Gastroesophageal sphincter (tissue), 4 donors: ENCODE measurements at regions not wholly inside any gene's neighbourhood (a gene's known extent, or its start where the extent isn't known, plus 50 kb on each side); places are given as distances from the start of the nearest gene placed in this dataset.

Experiments
- ATAC-seq: fragments of 150-250 bp; one replicate; pipeline ENCODE4 v1.9.1; 2016; ENCODE audit warnings: mild to moderate bottlenecking, moderate library complexity
- H3K27ac ChIP-seq, 4 donors: fragments of 200-600 bp; sonication (generic) in 3 of 4; 1 replicate in 3 of 4; 2 replicates in 1 of 4; pipeline ENCODE4 v1.5.1; 2016 to 2019
- H3K27me3 ChIP-seq: fragments of 200-600 bp; sonication (generic); one replicate; pipeline ENCODE4 v1.5.1; 2019
- H3K36me3 ChIP-seq, 2 donors: fragments of 200-600 bp; sonication (generic); one replicate each; pipeline ENCODE4 v1.5.1; 2019; ENCODE audit warnings: control low read depth in 1 of 2
- H3K4me1 ChIP-seq, 3 donors: fragments of 200-600 bp; sonication (generic); 1 replicate in 2 of 3; 2 replicates in 1 of 3; pipeline ENCODE4 v1.5.1; 2016 to 2019; ENCODE audit warnings: control low read depth in 2 of 3
- H3K4me3 ChIP-seq, 2 donors: fragments of 200-600 bp; sonication (generic); one replicate each; pipeline ENCODE4 v1.5.1; 2019; ENCODE audit warnings: mild to moderate bottlenecking in 1 of 2, moderate library complexity in 1 of 2
- H3K9me3 ChIP-seq, 3 donors: fragments of 200-600 bp; sonication (generic); one replicate each; pipeline ENCODE4 v1.5.1; 2017 to 2019; ENCODE audit warnings: control low read depth in 2 of 3
- EP300 ChIP-seq: sonication (generic); formaldehyde crosslinking; IDR thresholded peaks from one replicate; pipeline ENCODE4 v1.6.1; 2017; ENCODE audit warnings: antibody characterized with exemption, mild to moderate bottlenecking
- POLR2A ChIP-seq, 2 donors: fragments of 450-650 bp; IDR thresholded peaks; one replicate each; pipeline ENCODE4 v1.6.1; 2017; ENCODE audit warnings: antibody characterized with exemption in 2 of 2, mild to moderate bottlenecking in 2 of 2, moderate library complexity in 1 of 2
- POLR2AphosphoS5 ChIP-seq: sonication (generic); formaldehyde crosslinking; IDR thresholded peaks from one replicate; pipeline ENCODE4 v1.6.1; 2017; ENCODE audit warnings: antibody characterized with exemption
- WGBS, 2 donors: methylation state at CpG; one replicate each; pipeline ENCODE4 v1.1.5; 2018; ENCODE audit warnings: low coverage in 1 of 2; 5-methylcytosine and 5-hydroxymethylcytosine counted together
- TF ChIP-seq, protein P1 (sequence below), 4 experiments: fragments of 200-600 bp in 2 of 4; fragments of 450-650 bp in 2 of 4; sonication (generic) in 1 of 4; IDR thresholded peaks; one replicate each; pipeline ENCODE4 v1.5.1; 2017 to 2019; ENCODE audit warnings: antibody characterized with exemption in 4 of 4, mild to moderate bottlenecking in 2 of 4, moderate library complexity in 2 of 4

GRCh38 chr4:108533876-108534275 is 86.5 kb upstream of the RPL34 start:
- H3K27ac ChIP-seq: no peak overlapping the region
- H3K9me3 ChIP-seq: no peaks in the 10 kb centered on the region
- no peaks in the 10 kb centered on the region for H3K36me3 ChIP-seq
- WGBS, 2 donors: 81 to 83% methylated on average over 2 of the region's 2 CpGs
- TF ChIP-seq, protein P1, sequence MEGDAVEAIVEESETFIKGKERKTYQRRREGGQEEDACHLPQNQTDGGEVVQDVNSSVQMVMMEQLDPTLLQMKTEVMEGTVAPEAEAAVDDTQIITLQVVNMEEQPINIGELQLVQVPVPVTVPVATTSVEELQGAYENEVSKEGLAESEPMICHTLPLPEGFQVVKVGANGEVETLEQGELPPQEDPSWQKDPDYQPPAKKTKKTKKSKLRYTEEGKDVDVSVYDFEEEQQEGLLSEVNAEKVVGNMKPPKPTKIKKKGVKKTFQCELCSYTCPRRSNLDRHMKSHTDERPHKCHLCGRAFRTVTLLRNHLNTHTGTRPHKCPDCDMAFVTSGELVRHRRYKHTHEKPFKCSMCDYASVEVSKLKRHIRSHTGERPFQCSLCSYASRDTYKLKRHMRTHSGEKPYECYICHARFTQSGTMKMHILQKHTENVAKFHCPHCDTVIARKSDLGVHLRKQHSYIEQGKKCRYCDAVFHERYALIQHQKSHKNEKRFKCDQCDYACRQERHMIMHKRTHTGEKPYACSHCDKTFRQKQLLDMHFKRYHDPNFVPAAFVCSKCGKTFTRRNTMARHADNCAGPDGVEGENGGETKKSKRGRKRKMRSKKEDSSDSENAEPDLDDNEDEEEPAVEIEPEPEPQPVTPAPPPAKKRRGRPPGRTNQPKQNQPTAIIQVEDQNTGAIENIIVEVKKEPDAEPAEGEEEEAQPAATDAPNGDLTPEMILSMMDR (IDR thresholded peaks at IDR 0.05): no peak
- TF ChIP-seq EP300 (no peak), POLR2AphosphoS5 (no peak), POLR2A (IDR thresholded peaks at IDR 0.05) (no peak)
- H3K27me3 ChIP-seq: no peaks in the 10 kb centered on the region
- ATAC-seq: no peak
- no peak overlapping the region for H3K4me3 ChIP-seq
- H3K4me1 ChIP-seq: no peaks in the 10 kb centered on the region

DNA sequence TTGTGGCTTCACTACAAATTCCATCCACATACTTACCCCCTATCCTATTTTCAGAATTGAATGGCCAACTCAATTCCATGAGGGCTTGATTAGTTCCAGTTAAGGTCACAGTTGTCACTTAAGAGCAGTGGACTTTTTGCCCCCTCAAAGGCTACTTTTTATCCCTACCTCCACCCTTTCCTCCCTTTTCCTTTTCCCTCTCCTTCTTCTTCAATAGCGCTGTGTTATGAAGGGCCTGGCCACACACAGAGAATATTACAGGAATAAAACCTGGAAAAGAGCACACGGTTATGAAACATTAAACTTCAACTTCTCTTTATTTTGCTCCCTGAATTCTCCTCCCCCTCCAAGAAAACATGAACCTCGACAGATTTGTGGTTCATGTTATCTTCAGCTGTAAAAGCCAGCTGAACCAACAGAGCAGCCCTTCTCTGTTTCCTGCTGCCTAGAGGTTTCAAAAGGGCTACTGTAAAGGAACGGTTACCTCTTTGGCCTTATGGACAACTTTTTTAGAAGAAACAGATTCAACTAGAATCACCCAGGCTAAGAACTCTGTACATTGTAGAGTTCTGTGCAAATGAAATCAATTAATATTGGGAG is 87.0 kb upstream of the RPL34 start:
- 40 to 52% methylated on average over 4 of the region's 4 CpGs for WGBS, 2 donors
- no peaks in the 10 kb centered on the region for H3K27me3 ChIP-seq
- no peaks in the 10 kb centered on the region for H3K36me3 ChIP-seq
- H3K27ac ChIP-seq: no peak overlapping the region
- H3K4me3 ChIP-seq: no peak overlapping the region
- TF ChIP-seq POLR2A (IDR thresholded peaks at IDR 0.05) (no peak), EP300 (no peak), POLR2AphosphoS5 (no peak)
- TF ChIP-seq, protein P1 (IDR thresholded peaks at IDR 0.05): no peak
- no peaks in the 10 kb centered on the region for H3K9me3 ChIP-seq
- no peaks in the 10 kb centered on the region for H3K4me1 ChIP-seq
- no peak for ATAC-seq

DNA sequence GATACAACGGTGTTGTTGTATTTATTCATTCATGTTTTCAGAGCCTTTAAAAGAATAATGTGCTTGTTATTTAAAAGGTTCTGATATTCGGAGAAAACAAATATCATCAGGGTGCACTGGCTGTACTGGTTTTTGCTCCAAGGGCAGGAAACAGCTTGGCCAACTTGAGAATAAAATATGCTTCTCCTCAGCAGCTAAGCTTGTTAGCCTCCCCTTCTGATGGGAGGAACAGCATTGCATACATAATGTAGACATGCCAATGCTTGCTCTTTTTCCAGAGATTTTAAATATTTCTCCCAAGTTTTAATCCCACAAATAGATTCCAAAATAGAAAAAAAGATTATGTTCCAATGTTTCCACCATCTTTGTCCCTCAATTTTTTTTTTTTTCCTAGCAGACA is 87.6 kb upstream of the RPL34 start:
- 56 to 75% methylated on average over 2 of the region's 2 CpGs for WGBS, 2 donors
- Histone ChIP-seq H3K9me3 (no peaks in the 10 kb centered on the region), H3K27me3 (no peaks in the 10 kb centered on the region), H3K27ac (no peak overlapping the region), H3K36me3 (no peaks in the 10 kb centered on the region), H3K4me3 (no peak overlapping the region), H3K4me1 (no peaks in the 10 kb centered on the region)
- TF ChIP-seq POLR2AphosphoS5 (no peak), POLR2A (IDR thresholded peaks at IDR 0.05) (no peak), EP300 (no peak)
- TF ChIP-seq, protein P1 (IDR thresholded peaks at IDR 0.05): no peak
- no peak for ATAC-seq

GRCh38 chr4:108532187-108532586 is 88.2 kb upstream of the RPL34 start:
- Histone ChIP-seq H3K4me3 (no peak overlapping the region), H3K27me3 (no peaks in the 10 kb centered on the region), H3K27ac (peak overlapping the region in 1 of 4 donors; percentile 4), H3K9me3 (no peaks in the 10 kb centered on the region), H3K36me3 (no peaks in the 10 kb centered on the region), H3K4me1 (no peaks in the 10 kb centered on the region)
- 57 to 81% methylated on average over 4 to 5 of the region's 5 CpGs for WGBS, 2 donors
- no peak for TF ChIP-seq EP300
- no peak for TF ChIP-seq POLR2AphosphoS5
- TF ChIP-seq, protein P1 (IDR thresholded peaks at IDR 0.05): no peak
- no peak for TF ChIP-seq POLR2A (IDR thresholded peaks at IDR 0.05)
- no peak for ATAC-seq

- Histone ChIP-seq H3K9me3 (no peaks in the 10 kb centered on the region), H3K27ac (peak overlapping the region in 2 of 4 donors; percentile 4 to 22), H3K27me3 (no peaks in the 10 kb centered on the region), H3K36me3 (no peaks in the 10 kb centered on the region), H3K4me3 (no peak overlapping the region), H3K4me1 (no peaks in the 10 kb centered on the region)
- TF ChIP-seq POLR2AphosphoS5 (no peak), POLR2A (IDR thresholded peaks at IDR 0.05) (no peak), EP300 (no peak)
- TF ChIP-seq, protein P1 (IDR thresholded peaks at IDR 0.05): no peak
- 30% methylated on average over 2 of the region's 2 CpGs; no CpG with 5 or more reads in 1 of the 2 donors for WGBS, 2 donors
- ATAC-seq: no peak
Observed at GRCh38 chr4:108531461-108531860, 88.9 kb upstream of the RPL34 start.
